GM21717 (cell line): ENCODE measurements at regions not wholly inside any gene's neighbourhood (a gene's known extent, or its start where the extent isn't known, plus 50 kb on each side); places are given as distances from the start of the nearest gene placed in this dataset.

Experiments
- ATAC-seq: cut with Tn5 transposase; IDR thresholded peaks from one replicate; pipeline ENCODE4 v1.9.1; 2021; ENCODE audit warnings: mild to moderate bottlenecking, moderate library complexity; ENCODE audit not compliant: unreplicated experiment

DNA sequence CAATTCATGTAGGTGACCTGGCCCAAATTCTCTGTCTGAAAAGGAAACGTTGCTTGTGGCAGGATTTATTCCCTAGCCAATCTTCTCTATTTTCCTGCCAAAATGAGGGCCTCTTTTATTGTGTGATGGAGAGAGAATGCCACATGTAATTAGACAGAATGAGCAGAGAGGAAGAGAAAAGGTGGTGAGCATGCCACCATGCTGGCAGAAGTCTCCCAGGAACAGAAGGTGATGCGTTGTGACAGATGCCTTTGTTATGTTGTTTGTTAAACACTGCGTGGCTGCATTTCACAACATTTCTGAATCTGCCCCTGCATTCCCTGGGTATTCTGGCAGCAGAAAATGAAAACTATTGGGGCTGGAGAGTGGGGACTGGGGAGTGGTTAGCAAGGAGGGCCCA is 577.6 kb downstream of the TLR4 start:
- no peak for ATAC-seq

DNA sequence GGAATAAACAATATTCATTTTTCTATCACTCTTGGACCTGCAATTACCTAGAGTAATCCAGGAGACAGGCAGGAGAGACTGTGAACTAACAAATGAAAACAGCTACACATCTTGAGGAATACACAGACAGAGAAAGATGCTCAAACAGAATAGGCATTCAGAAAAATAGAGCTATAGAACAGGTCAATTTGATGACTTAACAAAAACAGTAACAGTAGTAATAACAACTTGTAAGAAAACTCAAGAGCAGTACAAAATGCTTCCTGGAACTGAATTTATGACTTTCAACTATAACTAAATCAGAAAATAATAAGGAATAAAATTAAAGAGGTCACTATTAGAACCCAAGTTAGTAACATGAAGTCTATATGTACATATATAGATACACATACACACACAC is 579.3 kb downstream of the TLR4 start:
- ATAC-seq = no peak

- ATAC-seq = no peak
Observed at GRCh38 chr9:118290116-118290515, 585.9 kb downstream of the TLR4 start.

GRCh38 chr9:118295413-118295812 is 591.2 kb downstream of the TLR4 start:
- ATAC-seq = no peak

DNA sequence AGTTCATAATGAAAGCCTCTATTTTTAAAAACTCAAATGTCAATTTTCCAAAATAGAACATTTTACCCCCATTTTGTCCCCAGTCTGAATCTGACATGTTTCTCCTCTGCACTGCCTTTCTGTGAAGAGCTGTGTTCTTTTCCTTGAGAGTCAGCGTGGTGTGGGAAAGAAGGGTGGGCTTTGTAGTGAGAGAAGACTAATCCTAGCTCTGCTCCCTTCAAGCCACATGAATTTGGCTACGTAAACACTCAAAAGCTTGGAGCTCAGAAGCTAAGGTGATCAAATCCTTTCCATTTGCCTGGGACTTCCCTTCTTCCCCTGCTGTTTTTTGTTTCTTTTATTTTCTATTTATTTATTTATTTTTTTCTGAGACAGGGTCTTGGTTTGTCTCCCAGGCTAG is 598.5 kb downstream of the TLR4 start:
- no peak for ATAC-seq

DNA sequence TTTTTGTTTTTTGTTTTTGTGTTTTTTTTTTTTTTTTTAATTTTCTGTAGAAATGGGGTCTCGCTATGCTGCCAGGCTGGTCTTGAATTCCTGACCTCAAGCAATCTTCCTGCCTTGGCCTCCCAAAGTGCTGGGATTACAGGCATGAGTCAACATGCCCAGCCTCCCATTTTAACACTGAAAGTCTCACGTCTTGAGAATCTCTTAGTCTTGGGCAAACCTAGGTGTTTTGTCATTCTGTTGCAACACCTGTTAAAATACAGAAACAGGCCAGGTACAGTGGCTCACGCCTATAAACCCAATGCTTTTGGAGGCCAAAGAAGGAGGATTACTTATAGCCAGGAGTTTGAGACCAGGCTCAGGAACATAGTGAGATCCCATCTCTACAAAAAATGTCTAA is 599.0 kb downstream of the TLR4 start:
- no peak for ATAC-seq

DNA sequence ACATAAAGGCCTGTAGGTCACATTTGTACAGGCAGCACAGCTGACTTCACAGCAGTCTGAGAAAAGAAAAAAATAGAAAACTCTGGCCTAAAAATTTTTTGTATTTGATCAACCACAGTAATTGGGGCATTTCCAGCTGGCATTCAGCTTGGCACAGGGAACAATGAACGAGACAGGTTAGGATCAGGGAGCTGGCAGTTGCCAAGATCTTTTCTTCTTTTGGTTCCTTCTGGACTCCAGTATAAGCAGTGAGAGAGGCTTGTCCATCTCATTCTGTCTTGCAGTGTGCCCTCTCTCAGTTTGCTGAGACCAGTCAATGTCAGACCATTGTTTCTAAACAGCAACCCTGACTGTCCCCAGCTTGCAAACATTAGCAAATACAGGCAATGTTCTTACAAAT is 601.1 kb downstream of the TLR4 start:
- no peak for ATAC-seq

DNA sequence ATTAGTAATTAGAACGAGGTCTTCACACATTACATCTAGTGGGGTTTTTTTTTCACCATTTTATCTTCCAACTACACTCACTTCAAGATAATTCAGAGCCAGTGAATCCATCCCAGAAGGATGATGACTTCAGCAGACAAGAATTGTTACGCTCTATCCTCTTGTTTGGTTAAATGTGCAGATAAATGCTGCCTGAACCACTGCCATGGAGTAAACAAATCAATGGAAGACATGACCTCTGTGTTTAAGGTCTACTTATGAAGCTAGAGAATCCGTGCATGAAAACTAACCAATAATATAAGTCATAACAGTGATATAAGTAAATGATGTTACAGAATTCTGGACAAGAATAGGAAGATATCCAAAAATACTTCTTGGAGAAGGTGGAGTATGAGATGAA is 602.6 kb downstream of the TLR4 start:
- ATAC-seq = no peak

DNA sequence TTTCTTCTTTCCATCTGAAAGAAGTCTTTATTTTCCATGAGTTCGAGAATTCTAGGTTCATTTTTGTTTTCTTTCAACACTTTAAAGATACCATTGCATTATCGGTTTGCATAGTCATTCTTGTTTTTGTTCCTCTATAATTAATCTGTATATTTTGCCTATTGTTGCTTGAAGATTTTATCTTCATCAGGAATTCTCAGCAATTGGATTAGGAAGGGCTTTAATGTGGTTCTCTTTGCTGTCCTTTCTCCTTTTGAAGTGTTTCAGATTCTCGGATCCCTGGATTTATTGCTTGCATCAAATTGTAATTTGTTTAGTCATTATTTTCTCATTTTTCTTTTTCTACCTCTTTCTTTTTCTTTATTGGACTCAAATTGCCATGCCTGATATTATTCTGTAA is 609.8 kb downstream of the TLR4 start:
- ATAC-seq = no peak

DNA sequence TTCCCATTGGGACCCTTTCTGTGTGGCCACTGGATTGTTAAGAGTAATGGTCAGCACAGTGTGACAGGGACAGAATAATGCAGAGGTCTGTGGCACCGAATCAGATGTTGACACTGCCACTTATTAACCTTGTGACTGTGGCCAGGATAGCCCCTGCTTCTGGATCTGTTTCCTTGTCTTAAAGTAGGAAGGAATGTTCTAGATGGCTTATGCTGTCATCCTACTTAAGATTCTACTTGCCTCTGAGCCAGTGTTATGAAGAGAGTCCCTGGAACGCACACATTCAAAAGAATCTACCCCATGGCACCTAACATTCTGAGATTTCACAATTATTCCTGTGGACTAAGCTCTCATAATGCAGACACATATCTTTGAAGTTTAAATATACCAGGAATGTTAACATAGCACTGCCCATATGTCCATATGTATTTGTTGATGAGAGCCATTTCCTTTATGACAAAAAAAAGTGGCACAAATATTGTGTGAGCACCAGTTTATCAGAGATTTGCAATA is 612.7 kb downstream of the TLR4 start:
- ATAC-seq = no peak

GRCh38 chr9:118318770-118319431 is 614.7 kb downstream of the TLR4 start:
- ATAC-seq = no peak

DNA sequence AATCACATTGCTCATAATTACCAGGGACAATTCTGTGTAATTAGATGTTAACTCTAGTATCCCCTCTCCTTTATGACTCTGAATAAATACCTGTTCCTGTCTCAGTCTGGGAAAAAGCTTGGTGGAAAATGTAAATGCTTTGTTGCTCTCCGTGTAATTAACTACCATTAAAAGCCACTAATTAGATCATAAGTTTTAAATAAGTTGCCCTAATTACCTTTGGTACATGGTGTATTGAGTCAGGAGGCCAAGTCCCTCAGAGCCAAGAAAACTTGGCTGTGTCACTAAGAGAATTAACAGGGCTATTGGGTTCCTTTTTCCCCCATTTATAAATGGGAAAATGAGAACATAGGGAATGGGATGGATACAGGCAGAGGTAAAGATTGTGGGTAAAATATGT is 617.6 kb downstream of the TLR4 start:
- ATAC-seq = no peak

DNA sequence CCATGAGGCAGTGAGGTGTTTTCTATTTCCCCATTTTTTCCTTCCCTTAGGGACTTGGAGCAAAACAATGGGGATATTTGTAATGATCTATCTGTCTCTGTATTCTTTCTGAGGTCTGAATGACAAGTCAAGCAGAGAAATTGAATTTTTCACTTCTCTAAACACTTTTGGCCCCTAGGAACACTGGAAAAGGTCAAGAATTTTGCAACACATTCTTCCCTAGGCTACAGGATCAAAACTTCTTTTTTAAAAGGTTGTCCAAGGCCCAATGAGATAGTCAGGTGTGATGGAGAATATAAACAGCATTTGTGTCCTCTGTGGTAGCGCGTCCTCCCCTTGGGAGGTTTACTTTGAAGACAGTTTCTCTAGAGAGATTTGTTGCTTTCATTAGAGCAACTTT is 620.5 kb downstream of the TLR4 start:
- no peak for ATAC-seq

GRCh38 chr9:118325757-118326156 is 621.6 kb downstream of the TLR4 start:
- ATAC-seq = no peak

DNA sequence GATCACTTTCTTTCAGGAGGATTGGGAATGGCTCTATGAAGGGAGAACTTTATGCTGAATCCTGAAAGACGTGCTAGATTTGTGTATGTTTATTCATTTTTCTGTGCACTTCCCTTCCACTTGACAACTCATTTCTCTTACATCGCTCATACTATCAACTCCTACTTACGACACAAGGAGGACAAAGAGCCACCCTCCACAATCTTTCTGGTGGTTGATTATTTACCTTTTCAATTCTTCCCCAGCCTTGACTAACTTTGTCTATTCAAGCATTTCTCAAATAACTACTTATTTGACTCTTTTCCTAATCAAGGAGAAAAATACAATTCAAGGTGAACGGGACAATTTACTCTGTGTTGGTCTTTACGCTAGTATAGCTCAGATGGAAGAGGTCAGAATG is 622.1 kb downstream of the TLR4 start:
- no peak for ATAC-seq

DNA sequence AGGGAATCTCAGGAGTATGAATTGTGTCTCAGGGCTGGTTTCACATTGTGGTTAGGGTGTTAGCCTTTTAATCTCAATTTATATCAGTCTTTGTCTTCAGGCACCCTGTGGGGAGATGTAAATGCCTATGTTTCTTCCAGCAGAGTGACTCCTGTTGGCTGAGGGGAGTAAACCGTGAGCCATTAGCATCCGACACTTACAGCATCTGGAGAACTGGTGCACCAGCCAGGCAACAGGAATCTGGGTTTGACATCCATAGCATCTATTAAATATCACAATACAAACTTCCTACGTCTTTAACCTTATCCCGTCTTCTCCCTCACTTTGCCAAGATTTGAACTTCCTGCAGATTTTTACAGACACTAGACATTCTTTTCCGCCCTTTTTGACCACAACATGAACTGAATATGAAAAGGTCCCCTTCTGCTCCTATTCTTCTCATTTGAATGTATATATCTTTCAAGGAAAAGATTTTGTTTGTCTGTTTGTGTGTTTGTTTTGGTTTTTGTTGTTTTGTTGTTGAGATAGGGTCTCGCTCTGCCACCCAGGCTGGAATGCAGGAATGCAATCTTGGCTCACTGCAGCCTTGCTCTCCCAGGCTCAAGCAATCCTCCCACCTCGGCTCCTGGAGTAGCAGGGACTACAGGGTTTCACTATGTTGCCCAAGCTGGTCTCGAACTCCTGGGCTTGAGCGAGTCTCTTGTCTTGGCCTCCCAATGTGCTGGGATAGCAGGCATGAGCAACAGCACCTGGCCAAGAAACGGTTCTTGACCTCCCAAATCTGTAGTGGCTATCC is 626.2 kb downstream of the TLR4 start:
- ATAC-seq = no peak

GRCh38 chr9:118331622-118332045 is 627.4 kb downstream of the TLR4 start:
- no peak for ATAC-seq

DNA sequence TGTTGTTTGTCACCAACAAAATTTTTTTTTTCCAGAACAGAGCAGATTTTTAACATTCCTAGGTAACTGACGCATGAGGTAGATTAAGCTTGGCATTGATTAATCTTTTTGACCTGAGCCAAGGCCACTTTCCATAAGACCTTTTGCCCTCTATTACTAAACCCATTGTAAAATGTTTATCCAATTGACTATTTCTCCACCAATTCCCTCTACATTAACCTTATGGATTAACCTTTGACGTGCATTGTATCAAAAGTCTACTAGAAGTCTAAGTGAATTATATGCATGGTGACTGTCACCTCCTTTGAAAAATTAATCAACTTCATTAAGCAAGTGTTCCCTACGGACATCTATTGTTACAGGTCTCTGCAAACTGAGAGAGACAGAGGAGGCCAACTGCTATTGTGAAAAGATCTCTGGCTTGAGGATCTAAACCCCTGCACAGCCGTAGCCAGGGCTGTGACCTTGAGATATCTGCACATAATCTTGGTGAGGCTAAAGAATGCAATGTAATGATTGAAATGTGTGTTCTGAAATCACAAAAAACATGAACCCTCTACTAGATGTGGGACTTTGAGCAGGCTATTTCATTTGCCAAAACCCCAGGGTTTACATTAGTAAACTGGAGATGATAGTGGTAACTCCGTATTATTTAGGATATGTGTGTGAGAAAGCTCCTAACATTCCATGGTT is 632.2 kb downstream of the TLR4 start:
- ATAC-seq = no peak

GRCh38 chr9:118336943-118337330 is 632.7 kb downstream of the TLR4 start:
- ATAC-seq = no peak

DNA sequence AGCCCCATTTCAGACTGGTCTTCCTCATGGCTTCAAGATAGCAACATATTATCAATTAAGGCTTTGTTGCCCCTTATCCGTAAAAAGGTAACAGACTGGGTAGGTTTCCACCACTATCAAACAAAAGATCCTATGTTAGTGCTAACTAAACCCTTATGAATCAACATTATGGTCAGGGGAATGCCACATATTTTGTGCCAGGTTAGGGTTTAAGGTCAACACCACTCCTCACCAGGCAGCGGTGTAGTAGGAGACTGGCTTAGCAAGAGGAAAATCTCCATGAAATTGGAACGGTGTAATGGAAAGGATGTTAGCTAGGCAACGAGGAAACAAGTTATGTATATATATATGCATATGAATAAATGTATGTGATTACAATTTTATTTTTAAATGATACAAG is 655.8 kb downstream of the TLR4 start:
- no peak for ATAC-seq

- ATAC-seq = no peak
Observed at GRCh38 chr9:118362123-118362522, 657.9 kb downstream of the TLR4 start.

- ATAC-seq = no peak
Observed at GRCh38 chr9:118362596-118362995, 658.4 kb downstream of the TLR4 start.
